Activated naive CD4-positive, alpha-beta T cell treated with anti-CD3 and anti-CD28 coated beads for 36 hours (primary cell): ENCODE measurements at regions not wholly inside any gene's neighbourhood (a gene's known extent, or its start where the extent isn't known, plus 50 kb on each side); places are given as distances from the start of the nearest gene placed in this dataset.
"Not testable (repeated sequence)": the region's sequence is repeated elsewhere in the genome, so short reads cannot be mapped to it uniquely, and the experiment has no call there.

Experiments used
- CTCF ChIA-PET: fragments of 350-600 bp; sonication (Branson Sonifier 250); formaldehyde crosslinking; loops from one replicate; lab custom pipeline; 2021; ENCODE audit warnings: antibody characterized with exemption; lab: Charles Lee
- DNase-seq: peaks from one replicate; pipeline ENCODE4 v3.0.0-alpha.2; 2020
- H3K27ac Mint-ChIP-seq: one replicate; pipeline ENCODE4 v1.8.0; 2021; ENCODE audit warnings: mild to moderate bottlenecking, mixed read lengths
- H3K27me3 Mint-ChIP-seq: one replicate; pipeline ENCODE4 v1.8.0; 2021; ENCODE audit warnings: low read depth, mixed read lengths
- H3K36me3 Mint-ChIP-seq: one replicate; pipeline ENCODE4 v1.8.0; 2021; ENCODE audit warnings: low read depth, mixed read lengths
- H3K4me1 Mint-ChIP-seq: one replicate; pipeline ENCODE4 v1.8.0; 2021; ENCODE audit warnings: low read depth, mixed read lengths
- H3K4me3 Mint-ChIP-seq: one replicate; pipeline ENCODE4 v1.8.0; 2021; ENCODE audit warnings: mild to moderate bottlenecking, moderate library complexity, mixed read lengths
- H3K9me3 Mint-ChIP-seq: one replicate; pipeline ENCODE4 v1.8.0; 2021; ENCODE audit warnings: mixed read lengths
- intact Hi-C: fragments of 100-400 bp; cut with micrococcal nuclease; formaldehyde crosslinking; loops from one replicate; pipeline ENCODE4 v1.15.1; 2023

DNA sequence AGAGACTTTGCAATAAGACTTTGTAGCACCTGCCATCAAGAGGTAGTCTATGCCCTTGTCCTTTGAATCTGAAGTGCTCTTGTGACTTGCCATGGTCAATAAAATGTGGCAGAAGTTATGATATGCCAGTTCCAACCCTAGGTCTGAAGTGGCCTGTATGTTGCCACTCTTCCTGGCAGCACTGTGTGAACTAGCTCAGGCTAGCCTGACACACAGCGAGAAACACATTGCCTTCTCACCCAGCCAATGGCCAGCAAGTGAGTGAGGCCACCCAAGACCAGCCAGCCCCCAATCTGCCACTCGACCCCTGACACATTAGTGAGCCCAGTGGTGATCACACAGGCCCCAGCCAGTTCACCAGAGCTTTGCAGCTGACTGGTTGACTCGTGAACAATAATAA is 52.7 kb upstream of the OSMR start:
- Mint-ChIP-seq H3K36me3 (no peaks in the 10 kb centered on the region), H3K27ac (no peak overlapping the region), H3K27me3 (peaks cover 17% of the 10 kb centered on the region), H3K9me3 (no peaks in the 10 kb centered on the region), H3K4me1 (peaks cover 2% of the 10 kb centered on the region), H3K4me3 (no peak overlapping the region)
- CTCF ChIA-PET: no interaction called here
- intact Hi-C loops: no loop called here
- DNase-seq: no peak

DNA sequence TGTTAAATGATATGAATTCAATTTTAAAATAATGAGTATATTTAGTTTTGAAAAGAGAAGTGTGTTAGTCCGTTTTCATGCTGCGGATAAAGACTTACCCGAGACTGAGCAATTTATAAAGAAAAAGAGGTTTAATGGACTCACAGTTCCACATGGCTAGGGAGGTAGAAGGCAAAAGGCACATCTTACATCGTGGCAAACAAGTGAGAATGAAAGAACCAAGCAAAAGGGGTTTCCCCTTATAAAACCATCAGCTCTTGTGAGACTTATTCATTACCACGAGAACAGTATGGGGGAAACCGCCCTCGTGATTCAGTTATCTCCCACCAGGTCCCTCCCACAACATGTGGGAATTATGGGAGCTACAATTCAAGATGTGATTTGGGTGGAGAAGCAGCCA is 51.8 kb upstream of the OSMR start:
- H3K4me1 Mint-ChIP-seq, H3K4me3 Mint-ChIP-seq, H3K9me3 Mint-ChIP-seq, H3K36me3 Mint-ChIP-seq, intact Hi-C loops, H3K27ac Mint-ChIP-seq, CTCF ChIA-PET, DNase-seq: not testable (repeated sequence)
- H3K27me3 Mint-ChIP-seq: peaks cover 17% of the 10 kb centered on the region

GRCh38 chr5:38794986-38795385 is 50.8 kb upstream of the OSMR start:
- intact Hi-C loops: no loop called here
- DNase-seq: no peak
- CTCF ChIA-PET: no interaction called here
- Mint-ChIP-seq H3K4me3 (no peak overlapping the region), H3K36me3 (no peaks in the 10 kb centered on the region), H3K27ac (no peak overlapping the region), H3K4me1 (peaks cover 2% of the 10 kb centered on the region), H3K9me3 (no peaks in the 10 kb centered on the region), H3K27me3 (peaks cover 17% of the 10 kb centered on the region)

GRCh38 chr5:38795986-38796741 is 49.6 kb upstream of the OSMR start:
- CTCF ChIA-PET: no interaction called here
- DNase-seq: no peak
- Mint-ChIP-seq H3K4me3 (no peak overlapping the region), H3K27ac (no peak overlapping the region), H3K4me1 (peaks cover 2% of the 10 kb centered on the region), H3K9me3 (no peaks in the 10 kb centered on the region), H3K36me3 (no peaks in the 10 kb centered on the region), H3K27me3 (peaks cover 7% of the 10 kb centered on the region)
- intact Hi-C loops: no loop called here
